VCaP (cell line): ENCODE measurements at regions not wholly inside any gene's neighbourhood (a gene's known extent, or its start where the extent isn't known, plus 50 kb on each side); places are given as distances from the start of the nearest gene placed in this dataset.

Source experiments
- H3K27ac ChIP-seq: fragments of 450-650 bp; 2 replicates; pipeline ENCODE4 v1.5.1; 2017
- TF ChIP-seq, protein P1 (sequence below): fragments of 450-650 bp; conservative IDR thresholded peaks from 2 replicates; pipeline ENCODE4 v1.5.1; 2017; ENCODE audit warnings: mild to moderate bottlenecking, moderate library complexity

DNA sequence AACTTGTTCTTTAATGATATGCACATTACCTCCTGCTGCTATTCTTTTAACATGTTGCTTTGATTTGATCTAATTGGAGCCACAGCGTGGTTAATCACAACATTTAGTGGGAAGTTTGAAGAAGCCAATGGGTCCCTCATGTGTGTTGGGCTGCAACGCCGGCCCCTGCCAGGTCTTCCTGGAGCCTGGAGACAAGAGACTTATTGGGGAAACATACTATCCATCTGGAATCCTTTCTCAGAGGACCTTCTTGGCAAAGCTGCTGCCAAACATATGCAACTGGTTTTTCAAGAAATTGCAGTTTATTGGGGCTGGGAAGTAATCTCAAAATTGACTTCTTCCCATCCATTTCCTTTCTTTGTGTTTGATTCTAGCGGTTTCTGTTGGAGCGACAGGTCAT is 396.3 kb upstream of the PROK2 start:
- H3K27ac ChIP-seq = peak overlapping the region; percentile 44
- TF ChIP-seq, protein P1, sequence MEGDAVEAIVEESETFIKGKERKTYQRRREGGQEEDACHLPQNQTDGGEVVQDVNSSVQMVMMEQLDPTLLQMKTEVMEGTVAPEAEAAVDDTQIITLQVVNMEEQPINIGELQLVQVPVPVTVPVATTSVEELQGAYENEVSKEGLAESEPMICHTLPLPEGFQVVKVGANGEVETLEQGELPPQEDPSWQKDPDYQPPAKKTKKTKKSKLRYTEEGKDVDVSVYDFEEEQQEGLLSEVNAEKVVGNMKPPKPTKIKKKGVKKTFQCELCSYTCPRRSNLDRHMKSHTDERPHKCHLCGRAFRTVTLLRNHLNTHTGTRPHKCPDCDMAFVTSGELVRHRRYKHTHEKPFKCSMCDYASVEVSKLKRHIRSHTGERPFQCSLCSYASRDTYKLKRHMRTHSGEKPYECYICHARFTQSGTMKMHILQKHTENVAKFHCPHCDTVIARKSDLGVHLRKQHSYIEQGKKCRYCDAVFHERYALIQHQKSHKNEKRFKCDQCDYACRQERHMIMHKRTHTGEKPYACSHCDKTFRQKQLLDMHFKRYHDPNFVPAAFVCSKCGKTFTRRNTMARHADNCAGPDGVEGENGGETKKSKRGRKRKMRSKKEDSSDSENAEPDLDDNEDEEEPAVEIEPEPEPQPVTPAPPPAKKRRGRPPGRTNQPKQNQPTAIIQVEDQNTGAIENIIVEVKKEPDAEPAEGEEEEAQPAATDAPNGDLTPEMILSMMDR = no peak

- TF ChIP-seq, protein P1 = no peak
- H3K27ac ChIP-seq = no peak overlapping the region
Observed at GRCh38 chr3:72180405-72180804, 395.5 kb upstream of the PROK2 start.

DNA sequence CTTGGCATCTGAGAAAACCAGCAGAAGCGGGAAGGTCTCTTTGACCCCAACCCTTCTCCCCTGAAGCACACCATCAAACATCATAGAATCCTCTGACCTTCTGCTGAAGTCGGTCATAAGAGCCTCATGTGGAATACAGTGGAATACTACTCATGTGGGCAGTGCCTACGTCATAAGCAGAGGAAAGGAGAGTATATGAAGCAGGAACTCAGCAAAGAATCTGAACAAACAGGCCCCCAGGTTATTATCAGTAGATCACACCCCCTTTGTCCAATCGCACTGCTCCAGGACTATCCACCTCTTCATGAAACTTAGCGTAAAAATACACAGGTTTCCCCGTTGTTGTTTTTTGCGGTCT is 394.1 kb upstream of the PROK2 start:
- no peak overlapping the region for H3K27ac ChIP-seq
- TF ChIP-seq, protein P1 = no peak

DNA sequence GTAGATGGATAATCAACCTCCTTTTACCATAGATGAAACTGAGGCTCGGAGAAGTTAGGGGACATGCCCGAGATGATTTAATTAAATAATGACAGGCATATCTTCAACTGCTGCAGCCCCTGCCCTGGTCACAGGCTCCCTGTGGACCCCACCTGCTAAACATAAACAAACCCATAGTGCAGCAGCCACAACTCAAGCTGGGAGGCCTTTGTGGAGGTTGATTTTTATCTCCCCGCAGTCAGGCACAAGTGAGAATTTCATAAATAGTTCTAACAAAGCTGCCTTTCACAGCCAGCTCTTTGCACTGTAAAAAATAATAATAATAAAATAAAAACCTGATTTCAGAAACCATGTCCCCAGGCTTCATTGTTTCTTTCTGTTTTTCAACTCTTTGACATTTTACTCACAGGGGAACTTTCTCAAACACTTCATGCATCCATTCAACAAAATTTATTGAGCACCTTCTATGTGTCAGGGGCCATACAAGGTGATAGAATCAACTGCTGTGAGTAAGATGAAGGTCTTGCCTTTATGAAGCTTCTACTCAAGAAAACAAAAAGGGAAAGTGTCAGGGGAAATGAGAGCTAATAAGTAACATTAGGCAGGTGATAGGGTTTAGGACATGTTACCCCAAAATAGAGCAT is 393.6 kb upstream of the PROK2 start:
- no peak overlapping the region for H3K27ac ChIP-seq
- TF ChIP-seq, protein P1 = no peak

DNA sequence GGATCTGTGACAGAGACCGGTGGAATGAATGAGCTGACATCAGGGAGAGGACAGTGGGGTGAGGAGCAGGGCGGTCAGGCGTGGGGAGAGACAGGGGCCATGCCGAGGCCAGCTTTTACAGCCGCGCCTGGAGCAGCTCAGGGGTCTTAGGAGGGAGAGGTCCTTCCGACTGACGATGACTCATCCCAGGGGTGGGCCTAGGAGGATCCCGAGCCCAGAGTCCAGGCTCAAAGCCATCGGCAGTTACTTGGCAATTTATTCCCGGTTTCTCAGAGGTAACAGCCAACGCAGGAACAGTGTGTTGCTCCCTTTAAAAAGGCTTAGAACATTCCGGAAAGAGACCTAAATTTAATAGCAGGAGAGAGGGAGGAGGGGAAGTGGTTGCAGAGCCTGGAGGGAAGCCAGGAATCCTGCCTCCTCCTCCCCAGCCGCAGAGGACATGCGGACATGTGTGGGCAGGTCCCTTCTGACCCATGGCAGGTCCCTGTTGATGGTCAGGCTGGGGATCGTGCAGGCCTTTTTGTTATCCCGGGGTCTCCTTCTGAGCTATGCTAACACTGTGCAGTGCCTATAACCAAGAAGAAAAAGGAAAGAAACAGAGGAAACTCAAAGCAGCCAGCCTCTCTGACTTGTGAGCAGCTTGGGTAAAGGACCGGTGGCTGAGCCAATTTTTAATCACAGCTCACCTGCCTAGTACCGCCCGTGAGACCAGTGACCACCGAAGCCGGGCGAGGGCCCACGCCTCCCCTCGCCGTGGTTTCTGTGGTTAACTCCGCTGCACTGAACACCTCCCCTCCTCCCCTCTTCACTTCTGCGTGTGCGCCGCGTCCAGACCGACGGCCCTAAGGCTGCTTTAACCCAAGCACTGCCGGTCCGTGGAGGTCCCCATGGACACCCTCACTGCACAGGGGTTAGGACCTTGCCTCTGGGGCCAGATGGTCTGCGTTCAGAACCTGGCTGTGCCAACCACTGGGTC is 392.4 kb upstream of the PROK2 start:
- H3K27ac ChIP-seq = peak overlapping the region; percentile 60
- TF ChIP-seq, protein P1 = no peak

DNA sequence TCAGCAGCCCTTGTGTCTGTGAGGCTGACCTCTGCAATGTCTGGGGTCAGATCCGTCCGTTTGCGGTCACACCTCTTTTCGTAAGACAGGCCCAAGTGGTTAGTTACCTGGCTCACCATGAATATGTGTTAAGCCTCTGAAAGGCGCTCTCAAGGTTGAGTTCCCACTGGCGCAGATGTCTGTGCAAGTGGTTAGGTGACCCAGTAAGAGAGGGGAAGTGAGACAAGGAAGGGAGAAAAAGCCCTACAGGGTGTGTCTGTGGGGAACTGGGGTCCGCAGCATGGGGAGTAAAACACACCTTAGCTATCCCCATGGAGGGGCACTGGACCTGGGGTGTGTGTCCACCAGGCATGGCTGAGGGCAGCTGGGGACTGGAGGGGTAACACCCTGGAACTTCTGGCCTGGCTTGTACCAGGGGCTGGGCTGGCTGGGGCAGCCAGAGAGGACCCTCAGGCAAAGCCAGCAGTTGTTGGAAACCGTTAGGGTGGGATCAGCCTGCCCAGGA is 391.6 kb upstream of the PROK2 start:
- H3K27ac ChIP-seq = peak overlapping the region; percentile 60
- TF ChIP-seq, protein P1 = no peak

GRCh38 chr3:72175296-72175858 is 390.4 kb upstream of the PROK2 start:
- TF ChIP-seq, protein P1 = no peak

More at GRCh38 chr3:72175296-72175858, 390.4 kb upstream of the PROK2 start:
- no peak overlapping the region for H3K27ac ChIP-seq
